ENCODE measurements at regions not wholly inside any gene's neighbourhood (a gene's known extent, or its start where the extent isn't known, plus 50 kb on each side); places are given as distances from the start of the nearest gene placed in this dataset.

GRCh38 chr21:16177532-16177931 is 447.8 kb downstream of the USP25 start:
- POLR2A ChIA-PET (ENCODE audit: low non-redundant PET) = no interaction called here
- Histone ChIP-seq H3K36me3 (ENCODE audit: insufficient read depth, low read length, poor library complexity, severe bottlenecking) (no peaks in the 10 kb centered on the region), H3K9me3 (ENCODE audit: low read depth, low read length, poor library complexity, severe bottlenecking) (no peaks in the 10 kb centered on the region), H3K4me3 (ENCODE audit: low read depth, low read length, poor library complexity, severe bottlenecking) (no peak overlapping the region), H3K27ac (ENCODE audit: low read depth, low read length, poor library complexity, severe bottlenecking) (no peak overlapping the region), H3K4me1 (ENCODE audit: insufficient read depth, low read length, poor library complexity, severe bottlenecking) (no peaks in the 10 kb centered on the region), H3K27me3 (replicated peaks; ENCODE audit: insufficient read depth, low read depth, low read length, poor library complexity) (no peaks in the 10 kb centered on the region)
- TF ChIP-seq CTCF (conservative IDR thresholded peaks at IDR 0.05; ENCODE audit: low read depth, low read length) (no peak), EZH2 (IDR thresholded peaks at IDR 0.05; ENCODE audit: borderline replicate concordance, low read depth, low read length, poor library complexity, severe bottlenecking) (no peak)
- intact Hi-C loops (cut with micrococcal nuclease; ENCODE audit: unreplicated experiment) = no loop called here
- CTCF ChIA-PET = no interaction called here
- BruUV-seq (replicated peaks) = no TSS peak
- no peak for DNase-seq (ENCODE audit: low spot score)

- no TSS peak for BruUV-seq (replicated peaks)
- Histone ChIP-seq H3K4me3 (ENCODE audit: low read depth, low read length, poor library complexity, severe bottlenecking) (no peak overlapping the region), H3K27me3 (replicated peaks; ENCODE audit: insufficient read depth, low read depth, low read length, poor library complexity) (no peaks in the 10 kb centered on the region), H3K4me1 (ENCODE audit: insufficient read depth, low read length, poor library complexity, severe bottlenecking) (no peaks in the 10 kb centered on the region), H3K27ac (ENCODE audit: low read depth, low read length, poor library complexity, severe bottlenecking) (no peak overlapping the region), H3K36me3 (ENCODE audit: insufficient read depth, low read length, poor library complexity, severe bottlenecking) (no peaks in the 10 kb centered on the region), H3K9me3 (ENCODE audit: low read depth, low read length, poor library complexity, severe bottlenecking) (no peaks in the 10 kb centered on the region)
- intact Hi-C loops (cut with micrococcal nuclease; ENCODE audit: unreplicated experiment) = no loop called here
- POLR2A ChIA-PET (ENCODE audit: low non-redundant PET) = no interaction called here
- CTCF ChIA-PET = no interaction called here
- TF ChIP-seq EZH2 (IDR thresholded peaks at IDR 0.05; ENCODE audit: borderline replicate concordance, low read depth, low read length, poor library complexity, severe bottlenecking) (no peak), CTCF (conservative IDR thresholded peaks at IDR 0.05; ENCODE audit: low read depth, low read length) (no peak)
- DNase-seq (ENCODE audit: low spot score) = no peak
These were observed 450.0 kb downstream of the USP25 start for GRCh38 chr21:16179773-16180172.

GRCh38 chr21:16180614-16181013 is 450.8 kb downstream of the USP25 start:
- no TSS peak for BruUV-seq (replicated peaks)
- no peak for DNase-seq (ENCODE audit: low spot score)
- Histone ChIP-seq H3K4me1 (ENCODE audit: insufficient read depth, low read length, poor library complexity, severe bottlenecking) (no peaks in the 10 kb centered on the region), H3K27me3 (replicated peaks; ENCODE audit: insufficient read depth, low read depth, low read length, poor library complexity) (no peaks in the 10 kb centered on the region), H3K27ac (ENCODE audit: low read depth, low read length, poor library complexity, severe bottlenecking) (no peak overlapping the region), H3K9me3 (ENCODE audit: low read depth, low read length, poor library complexity, severe bottlenecking) (no peaks in the 10 kb centered on the region), H3K36me3 (ENCODE audit: insufficient read depth, low read length, poor library complexity, severe bottlenecking) (no peaks in the 10 kb centered on the region), H3K4me3 (ENCODE audit: low read depth, low read length, poor library complexity, severe bottlenecking) (no peak overlapping the region)
- ChIA-PET CTCF (no interaction called here), POLR2A (ENCODE audit: low non-redundant PET) (no interaction called here)
- TF ChIP-seq CTCF (conservative IDR thresholded peaks at IDR 0.05; ENCODE audit: low read depth, low read length) (no peak), EZH2 (IDR thresholded peaks at IDR 0.05; ENCODE audit: borderline replicate concordance, low read depth, low read length, poor library complexity, severe bottlenecking) (no peak)
- intact Hi-C loops (cut with micrococcal nuclease; ENCODE audit: unreplicated experiment) = no loop called here

All from A673 (cell line).